Occipital lobe (tissue), 1 donor: ENCODE measurements at regions not wholly inside any gene's neighbourhood (a gene's known extent, or its start where the extent isn't known, plus 50 kb on each side); places are given as distances from the start of the nearest gene placed in this dataset.

ENCODE experiments used
- DNase-seq: peaks from one replicate; lab custom pipeline; 2025; lab: John Stamatoyannopoulos, UW

DNA sequence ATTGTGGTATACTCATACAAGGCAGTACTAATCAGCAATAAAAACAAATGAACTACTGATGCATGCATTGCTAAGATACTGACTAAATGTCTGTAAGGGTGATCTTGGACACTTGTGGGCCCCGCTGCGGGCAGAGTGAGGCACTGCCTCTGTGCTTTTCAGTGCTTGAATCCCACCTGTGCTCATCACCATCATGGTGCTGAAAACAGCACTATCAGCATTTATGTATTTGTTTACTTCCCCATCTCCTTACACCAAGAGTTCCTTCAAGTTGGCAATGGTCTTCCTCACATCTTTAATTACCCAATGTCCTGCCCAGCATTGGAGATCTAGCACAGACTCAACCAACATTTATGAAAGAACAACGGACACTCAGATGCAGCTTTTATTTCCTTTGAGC, 193.7 kb upstream of the RFC3 start:
- DNase-seq, result no peak

DNA sequence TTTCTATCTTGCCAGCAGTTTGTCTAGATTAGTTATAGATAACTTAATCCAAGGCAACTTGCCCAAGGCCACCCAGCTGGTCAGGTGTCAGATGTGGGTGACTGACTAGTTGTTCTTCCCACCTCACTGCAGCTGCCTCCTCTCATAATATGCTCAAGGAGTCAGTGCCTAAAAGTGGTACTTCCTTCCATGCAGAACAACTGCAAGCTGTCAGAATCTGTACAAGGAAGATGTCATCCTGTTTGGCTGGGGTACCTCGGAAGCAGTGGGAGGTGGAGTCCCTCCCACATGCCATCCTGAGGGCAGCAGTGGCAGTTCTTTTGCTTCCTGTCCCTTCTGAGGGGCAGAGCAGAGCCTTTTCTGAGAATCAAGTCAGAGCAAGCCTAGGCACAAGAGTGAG, 193.2 kb upstream of the RFC3 start:
- DNase-seq, result no peak

- DNase-seq, result no peak
Measured at GRCh38 chr13:33626407-33626806, 191.5 kb upstream of the RFC3 start.

- DNase-seq, result no peak
Measured at GRCh38 chr13:33628662-33629061, 189.3 kb upstream of the RFC3 start.

- no peak for DNase-seq
Measured at GRCh38 chr13:33629605-33630360, 188.2 kb upstream of the RFC3 start.

GRCh38 chr13:33633701-33634545, 184.0 kb upstream of the RFC3 start:
- no peak for DNase-seq

DNA sequence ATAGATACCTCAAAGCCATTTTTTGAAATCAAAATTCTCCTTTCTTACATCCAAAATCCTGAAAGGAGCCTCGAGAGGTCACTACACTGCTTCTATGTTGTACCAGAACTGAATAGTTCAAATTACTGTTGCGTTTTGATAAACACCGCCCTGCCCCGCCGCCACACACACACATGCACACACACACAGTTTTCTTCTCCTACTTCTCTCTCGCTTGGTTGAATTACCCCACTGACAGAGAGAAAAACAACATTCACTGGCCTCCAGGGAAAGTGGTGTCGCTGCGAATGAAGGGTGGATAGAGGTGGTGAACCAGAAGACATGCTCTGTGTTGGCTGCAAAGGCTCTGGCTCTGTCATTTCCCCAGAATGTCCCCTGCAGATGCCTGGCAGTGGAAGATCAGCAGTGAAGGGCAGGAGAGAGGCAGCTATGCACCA, 183.4 kb upstream of the RFC3 start:
- no peak for DNase-seq

DNA sequence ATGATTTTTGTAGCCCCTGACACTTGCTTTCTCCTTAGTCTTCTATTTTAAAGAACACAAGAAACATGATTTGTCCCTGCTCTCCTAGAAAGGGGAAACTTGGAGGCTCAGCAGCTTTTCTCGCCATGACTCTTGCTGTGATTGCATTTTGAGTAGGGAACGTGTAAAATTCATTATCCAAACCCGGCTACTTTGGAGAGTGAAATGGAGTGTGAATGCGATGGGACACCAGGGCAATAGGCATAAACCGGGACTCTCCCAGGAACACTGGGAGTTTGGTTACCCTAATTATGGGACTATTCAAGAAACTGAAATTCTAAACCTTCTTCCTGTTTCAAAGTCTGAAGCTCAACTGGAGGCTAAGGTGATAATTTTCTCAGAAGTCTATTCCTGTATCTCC, 181.7 kb upstream of the RFC3 start:
- DNase-seq, result peak; percentile 18

DNA sequence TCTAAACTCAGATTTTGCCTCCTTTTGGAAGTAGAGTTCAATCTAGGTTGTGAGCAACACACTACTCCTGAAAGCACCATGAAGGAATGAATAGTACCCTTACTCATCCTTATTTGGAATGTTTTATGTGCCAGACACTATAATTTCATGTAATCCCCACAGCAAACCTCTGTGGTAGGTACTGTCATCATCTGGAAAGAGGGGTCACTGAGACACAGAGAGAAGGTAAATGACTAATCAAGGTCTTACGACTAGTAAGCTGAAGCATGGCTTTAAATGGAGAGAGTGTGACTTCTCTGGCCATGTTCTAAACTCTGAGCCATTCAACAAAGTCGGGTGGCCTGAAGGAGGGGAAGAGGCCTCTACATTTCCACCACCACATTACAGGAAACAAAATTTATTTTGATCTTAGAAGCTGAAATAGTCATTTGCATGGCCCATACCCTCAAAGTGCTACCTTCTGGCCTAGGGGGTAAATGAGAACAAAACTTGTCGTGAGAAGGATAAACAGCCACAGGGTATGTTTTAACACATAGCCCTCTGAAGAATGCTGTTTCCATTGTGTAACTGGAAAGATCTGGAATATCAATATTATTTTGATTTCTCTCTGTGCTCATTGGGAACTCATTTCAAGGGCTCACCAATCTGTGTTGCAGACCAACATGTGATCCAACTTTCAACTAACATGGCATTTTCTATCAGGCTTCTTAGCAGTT, 180.8 kb upstream of the RFC3 start:
- no peak for DNase-seq

GRCh38 chr13:33637978-33638743, 179.8 kb upstream of the RFC3 start:
- no peak for DNase-seq

DNA sequence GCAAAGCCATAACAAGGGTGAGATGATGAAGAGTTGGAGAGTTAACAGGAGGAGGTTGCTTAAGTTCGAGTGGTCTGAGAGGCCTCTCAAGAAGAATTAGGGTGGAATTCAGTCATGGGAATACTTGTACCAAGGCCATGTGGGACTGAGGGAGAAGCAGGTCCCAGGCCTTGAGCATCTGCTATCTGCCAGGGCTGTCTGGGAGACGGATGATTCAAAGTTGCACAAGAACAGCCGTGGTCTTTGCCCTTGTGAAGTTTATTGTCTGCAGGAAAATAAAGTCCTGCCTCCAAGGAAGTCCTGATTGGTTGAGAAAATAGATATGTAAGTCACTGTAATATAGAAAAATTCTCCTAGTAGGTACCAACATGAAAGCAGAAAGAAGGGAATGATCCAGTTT, 178.8 kb upstream of the RFC3 start:
- DNase-seq, result no peak

GRCh38 chr13:33639626-33640080, 178.3 kb upstream of the RFC3 start:
- DNase-seq, result no peak

- DNase-seq, result no peak
Measured at GRCh38 chr13:33640832-33641231, 177.1 kb upstream of the RFC3 start.

GRCh38 chr13:33642374-33643065, 175.4 kb upstream of the RFC3 start:
- DNase-seq, result no peak

GRCh38 chr13:33644581-33645543, 173.1 kb upstream of the RFC3 start:
- no peak for DNase-seq

- no peak for DNase-seq
Measured at GRCh38 chr13:33645591-33646554, 172.1 kb upstream of the RFC3 start.

DNA sequence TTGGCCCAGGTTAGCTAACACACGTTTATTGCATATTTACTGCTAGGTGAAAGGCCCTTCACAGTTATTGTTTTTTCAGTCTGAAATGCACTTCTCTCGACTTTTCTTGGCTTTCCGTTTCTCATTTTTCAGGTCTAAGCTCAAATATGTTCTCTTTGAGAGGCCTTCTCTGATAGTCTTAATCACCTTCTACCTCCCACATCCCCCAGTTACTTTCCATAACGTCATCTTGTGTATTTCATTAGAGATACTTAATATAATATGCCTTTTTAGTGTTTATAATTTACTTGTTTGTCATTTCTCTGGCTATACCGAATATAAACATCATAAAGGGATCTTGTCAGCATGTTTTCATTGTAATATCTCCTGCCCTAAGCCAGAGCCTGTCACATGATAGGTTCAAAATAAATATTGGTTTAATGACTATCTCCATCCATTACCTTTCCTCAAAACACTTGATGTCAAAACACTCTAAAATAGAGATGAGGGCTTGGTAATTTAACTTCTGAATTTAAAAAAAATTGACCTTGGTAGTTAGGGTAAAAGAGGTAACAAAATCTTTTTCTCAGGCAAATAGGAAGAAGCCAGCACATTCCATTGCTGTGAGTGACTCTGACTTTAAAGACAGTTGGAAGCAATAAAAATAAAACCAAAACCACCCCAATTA, 168.6 kb upstream of the RFC3 start:
- no peak for DNase-seq

DNA sequence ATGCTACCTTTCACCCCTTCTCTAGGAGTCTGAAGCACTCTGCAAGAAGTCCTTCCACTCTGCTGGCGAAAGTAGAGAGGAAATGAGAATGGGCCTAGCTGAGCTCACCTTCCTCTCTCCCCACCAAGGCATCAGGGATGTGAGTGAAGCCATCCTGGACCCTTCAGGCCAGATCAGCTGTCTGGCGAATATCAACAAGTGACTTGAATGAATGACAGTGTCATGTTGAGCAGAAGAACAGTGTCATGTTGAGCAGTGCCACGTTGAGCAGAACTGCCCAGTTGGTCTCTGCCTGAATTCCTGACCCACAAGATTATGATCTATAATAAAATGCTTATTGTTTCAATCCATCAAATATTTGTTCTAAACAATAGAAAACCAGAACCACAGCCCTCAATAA, 166.2 kb upstream of the RFC3 start:
- DNase-seq, result no peak
